Activated CD4-positive, alpha-beta T cell treated with anti-CD3 and anti-CD28 coated beads for 48 hours (primary cell): ENCODE measurements at regions not wholly inside any gene's neighbourhood (a gene's known extent, or its start where the extent isn't known, plus 50 kb on each side); places are given as distances from the start of the nearest gene placed in this dataset.
"Not testable (repeated sequence)": the region's sequence is repeated elsewhere in the genome, so short reads cannot be mapped to it uniquely, and the experiment has no call there.

Source experiments
- DNase-seq: peaks from one replicate; pipeline ENCODE4 v3.0.0-alpha.2; 2020

GRCh38 chr14:101616202-101616601 lies 54.9 kb downstream of the DIO3 start:
- DNase-seq: no peak

DNA sequence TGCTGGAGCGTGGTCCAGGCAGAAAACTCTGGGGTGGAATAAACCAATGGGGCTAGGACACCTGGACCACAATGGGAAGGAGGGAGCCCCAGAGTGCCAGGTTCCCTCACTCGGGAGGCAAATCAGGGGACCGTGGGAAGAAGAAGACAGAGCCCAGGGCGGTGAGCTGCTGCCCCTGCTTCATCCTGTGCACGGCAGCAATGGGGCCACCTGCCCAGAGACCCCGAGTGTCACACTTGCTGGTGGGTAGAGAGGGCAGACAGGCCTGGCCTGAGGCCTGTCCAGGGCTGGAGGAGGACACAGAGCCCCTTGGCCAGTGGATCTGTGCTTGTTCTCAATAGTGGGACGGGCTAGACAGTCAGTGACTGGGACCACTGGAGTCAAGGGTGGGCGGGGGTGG lies 58.2 kb downstream of the DIO3 start:
- no peak for DNase-seq

GRCh38 chr14:101620031-101620788 lies 58.9 kb downstream of the DIO3 start:
- no peak for DNase-seq

DNA sequence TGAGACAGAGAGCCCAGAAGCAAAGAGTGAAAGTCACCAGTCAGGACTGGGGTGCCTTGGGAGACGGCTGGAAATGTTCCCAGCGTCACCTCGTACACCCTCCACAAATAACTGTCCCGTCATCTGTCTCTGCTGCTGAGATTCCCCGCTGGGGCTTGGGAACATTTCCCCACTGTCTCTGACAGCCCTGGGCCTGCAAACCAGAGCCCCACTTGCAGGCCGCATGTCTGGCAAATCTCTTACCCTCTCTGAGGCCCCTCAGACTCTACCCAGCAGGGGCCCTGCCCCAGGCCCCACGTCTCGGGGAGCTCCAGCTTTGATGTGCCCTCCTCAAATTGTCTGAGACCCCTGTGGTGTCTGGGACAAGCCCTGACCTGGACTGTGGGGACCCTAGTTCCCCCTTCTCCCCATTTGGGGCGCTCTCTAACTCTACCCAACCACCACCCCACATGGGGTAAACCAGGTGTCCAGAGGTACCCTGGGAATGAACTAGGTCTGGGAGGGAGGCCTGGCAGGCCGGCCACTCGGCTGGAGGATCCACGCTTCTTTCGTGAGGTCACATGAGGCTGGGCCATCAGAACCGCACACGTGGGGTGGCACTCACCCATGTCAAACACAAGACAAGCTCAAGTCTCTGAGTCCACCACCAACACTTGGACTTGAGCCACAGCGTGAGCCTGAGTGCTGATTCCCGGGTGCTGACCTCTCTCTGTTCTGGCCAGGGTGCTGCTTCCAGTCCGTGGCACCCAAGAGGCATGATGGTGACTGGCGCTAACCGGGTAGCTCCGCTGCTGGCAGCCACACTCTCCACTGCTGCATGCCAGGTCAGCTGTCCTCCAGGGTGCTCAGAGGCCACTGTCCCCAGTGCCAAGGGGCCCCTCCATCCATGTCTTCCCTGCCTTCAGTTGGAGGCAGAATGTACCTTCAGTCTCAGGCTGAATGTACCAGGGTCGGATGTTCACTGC lies 59.8 kb downstream of the DIO3 start:
- DNase-seq: no peak

- DNase-seq: no peak
Observed at GRCh38 chr14:101622251-101623076, 61.2 kb downstream of the DIO3 start.

DNA sequence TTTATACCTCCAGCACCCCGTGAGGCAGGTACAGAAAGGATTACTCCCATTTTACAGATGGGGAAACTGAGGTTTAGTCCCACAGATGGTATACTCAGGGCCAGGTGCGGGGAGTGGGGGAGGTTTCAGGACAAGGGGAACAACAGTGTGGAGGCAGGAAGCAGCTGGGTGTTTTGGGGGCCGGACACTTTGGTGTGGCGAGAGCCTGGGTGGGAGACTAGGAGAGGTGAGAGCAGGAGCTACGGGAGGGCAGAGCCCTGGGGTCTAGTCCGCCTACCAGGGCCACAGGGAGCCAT lies 61.7 kb downstream of the DIO3 start:
- DNase-seq: no peak

DNA sequence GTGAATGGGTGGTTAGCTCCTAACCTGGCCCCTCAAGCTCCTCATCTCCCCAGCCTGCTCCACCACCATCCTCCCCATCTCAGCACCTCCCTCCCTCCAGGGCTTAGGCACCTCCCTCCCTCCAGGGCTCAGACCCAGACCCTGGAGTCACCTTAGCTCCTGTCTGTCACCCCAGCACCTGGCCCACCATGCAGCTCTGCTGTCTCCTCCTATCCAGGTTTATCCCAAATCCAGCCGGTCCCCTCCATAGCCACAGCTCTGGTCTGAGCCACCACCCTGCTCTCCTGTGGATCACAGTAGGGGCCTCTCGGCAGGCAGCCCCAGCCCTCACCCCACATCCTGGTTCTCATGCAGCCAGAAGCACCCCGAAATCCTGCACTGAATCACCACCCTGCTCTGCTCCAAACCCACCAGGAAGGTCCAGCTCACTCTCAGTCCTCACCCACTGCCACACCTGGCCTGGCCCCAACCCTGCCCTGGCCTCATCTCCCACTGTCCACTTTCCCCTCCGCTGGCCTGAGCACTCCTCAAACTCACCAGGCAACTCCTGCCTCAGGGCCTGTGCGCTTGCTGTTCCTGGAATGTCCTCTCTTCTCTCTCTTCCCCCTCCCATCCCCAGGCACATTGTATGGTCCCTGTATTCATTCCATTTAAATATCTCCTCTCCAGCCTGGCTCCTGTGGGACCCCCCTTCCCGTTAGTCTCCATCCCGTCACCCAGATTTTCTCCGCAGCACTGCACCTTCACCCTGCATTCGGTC lies 62.6 kb downstream of the DIO3 start:
- DNase-seq: no peak

GRCh38 chr14:101624536-101624935 lies 63.2 kb downstream of the DIO3 start:
- no peak for DNase-seq

DNA sequence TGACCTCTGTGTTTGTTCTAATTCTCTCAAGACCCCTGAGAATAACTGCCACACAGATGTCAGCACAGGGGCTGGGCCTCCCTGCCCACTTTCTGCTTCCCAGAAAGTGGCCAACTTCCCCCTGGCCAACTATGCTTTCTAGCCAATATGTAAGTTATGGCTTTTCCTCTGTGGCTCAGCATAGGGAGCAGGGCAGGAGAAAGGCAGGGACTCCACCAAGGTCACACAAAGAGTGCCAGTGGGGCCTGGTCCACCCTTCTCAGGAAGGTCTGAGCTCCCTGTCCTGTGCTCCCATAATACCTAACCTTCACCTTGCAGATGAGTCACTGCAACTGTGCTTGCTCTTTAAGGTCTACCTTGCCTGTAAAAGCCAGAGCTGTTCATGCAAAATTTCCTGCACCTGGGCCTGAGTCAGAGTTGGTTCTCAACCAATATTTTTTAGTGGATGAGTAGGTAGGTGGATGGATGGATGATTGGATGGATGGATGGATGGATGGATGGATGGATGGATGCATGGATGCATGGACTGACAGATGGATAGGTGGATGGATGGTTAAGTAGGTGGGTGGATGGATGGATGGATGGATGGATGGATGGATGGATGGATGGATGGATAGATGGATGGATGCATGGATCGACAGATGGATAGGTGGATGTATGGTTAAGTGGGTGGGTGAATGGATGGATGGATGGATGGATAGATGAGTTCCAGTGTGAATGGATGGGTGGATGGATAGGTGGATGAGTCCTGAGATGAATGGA lies 64.2 kb downstream of the DIO3 start:
- no peak for DNase-seq

- DNase-seq: no peak
Observed at GRCh38 chr14:101626331-101626730, 65.0 kb downstream of the DIO3 start.

DNA sequence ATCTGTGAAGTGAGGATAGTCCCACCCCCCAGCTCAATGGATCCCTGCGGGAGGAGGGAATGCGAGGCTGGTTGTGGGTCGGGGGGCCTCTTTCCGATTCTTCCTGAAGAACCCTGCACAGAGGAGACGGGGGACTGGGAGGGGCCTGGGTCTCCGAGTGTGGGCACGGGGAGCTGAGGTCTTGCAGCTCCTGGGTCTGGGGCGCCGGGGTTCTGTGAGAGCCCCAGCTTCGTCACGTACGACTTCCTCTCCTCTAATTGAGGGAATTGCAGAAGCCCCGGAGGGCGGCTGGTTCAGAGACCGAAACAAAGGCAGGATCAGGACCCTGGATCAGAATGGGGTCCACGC lies 66.6 kb downstream of the DIO3 start:
- DNase-seq: no peak

DNA sequence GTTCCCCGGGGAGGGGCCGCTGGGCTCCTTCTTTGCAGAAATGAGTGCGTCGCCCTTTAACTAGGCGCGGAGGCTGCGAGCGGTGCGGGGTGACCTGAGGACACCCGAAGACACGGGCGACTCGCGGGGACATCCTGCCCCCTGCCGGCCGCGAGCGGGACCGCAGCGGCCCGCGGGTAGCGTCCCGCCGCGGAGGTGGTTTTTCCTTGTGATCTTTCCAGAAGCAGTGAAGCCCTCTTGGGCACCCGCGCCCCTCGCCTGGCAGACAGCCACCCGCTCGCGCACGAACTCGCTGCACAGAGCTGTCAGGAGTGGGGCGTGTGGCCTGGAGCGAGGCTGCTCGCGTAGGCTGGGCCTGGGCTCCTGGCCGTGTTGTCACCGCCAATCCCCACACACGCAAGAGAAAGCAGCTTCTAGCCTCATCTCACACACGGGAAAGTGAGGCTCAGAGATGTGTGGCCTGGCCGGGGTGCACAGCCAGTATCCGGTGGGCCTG lies 67.2 kb downstream of the DIO3 start:
- peak; percentile 83 for DNase-seq

DNA sequence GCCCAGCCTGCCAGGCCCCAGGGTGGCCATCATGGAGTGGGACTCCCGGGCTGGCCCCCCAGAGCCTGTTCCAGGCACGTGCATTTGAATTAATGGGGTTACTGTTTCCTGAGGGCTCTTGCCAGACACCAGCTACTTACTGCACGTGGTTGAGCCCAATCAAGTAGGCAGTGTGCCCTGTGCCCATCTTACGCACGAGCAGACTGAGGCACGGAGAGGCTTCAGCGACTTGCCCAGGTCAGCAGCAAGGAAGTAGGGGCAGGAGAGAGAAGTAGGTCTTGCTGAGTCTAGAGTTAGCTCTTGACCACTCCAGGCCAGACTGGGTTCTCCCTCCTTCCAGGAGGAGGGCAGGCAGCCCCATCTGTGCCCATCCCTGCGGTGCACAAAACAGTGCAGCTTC lies 67.7 kb downstream of the DIO3 start:
- DNase-seq: no peak

DNA sequence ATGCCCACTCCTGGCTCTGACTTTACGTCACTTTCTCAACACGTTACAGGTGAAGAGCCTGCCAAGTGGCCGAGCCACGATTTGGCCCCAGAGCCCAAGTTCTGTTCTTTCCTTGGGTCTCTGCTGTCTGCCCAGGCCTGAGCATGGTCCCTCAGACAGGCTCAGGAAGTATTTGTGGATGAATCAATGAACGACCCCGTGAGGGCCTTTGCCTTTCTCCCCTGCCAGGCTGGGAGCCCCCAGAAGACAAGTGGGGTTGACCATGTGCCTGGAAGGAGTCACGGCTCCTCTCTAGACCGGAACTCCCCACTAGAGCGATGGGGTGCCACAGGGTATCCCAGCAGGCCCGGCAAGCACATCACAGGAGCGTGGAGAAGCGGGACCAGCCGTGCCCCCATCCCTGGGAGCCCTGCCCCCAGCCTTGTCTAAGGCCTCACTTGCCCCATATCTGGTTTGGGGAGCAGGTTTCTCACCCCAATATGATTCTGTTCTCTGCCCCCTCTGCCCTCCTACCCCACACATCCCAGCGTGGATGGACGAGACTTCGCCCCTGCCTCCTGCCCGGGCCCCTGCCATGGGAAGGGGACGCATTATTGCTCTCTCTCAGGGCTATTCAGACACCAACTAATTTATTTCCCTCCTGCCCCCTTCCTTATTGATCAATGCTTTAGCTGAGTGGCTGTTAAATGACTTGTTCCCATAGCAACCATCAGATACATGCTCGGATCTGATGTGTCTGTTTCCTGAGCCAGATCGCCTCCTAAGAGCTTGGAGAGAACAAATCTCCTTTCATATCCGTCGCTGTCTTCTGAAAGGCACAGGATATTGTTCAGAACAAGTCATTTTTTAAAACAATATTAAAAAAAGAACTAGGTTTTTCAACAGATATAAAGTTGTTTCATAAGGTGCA lies 69.0 kb downstream of the DIO3 start:
- DNase-seq: no peak

DNA sequence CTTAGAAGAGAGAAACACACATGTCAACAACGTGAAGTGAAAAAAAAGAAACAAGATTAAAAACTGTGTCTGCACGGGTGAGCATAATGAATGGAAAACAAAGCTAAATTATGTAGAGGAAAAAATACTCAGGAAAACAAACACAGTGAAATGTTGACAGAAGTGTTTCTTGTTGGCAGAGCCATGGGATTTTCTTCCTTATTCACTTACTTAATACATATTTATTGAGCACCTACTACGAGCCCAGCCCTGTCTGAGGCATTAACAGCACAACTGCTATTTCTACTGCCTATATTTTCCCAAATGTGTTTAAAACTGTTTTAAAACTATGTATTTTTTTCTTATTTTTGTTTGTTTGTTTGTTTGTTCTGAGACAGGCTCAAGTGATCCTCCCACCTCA lies 69.9 kb downstream of the DIO3 start:
- no peak for DNase-seq

DNA sequence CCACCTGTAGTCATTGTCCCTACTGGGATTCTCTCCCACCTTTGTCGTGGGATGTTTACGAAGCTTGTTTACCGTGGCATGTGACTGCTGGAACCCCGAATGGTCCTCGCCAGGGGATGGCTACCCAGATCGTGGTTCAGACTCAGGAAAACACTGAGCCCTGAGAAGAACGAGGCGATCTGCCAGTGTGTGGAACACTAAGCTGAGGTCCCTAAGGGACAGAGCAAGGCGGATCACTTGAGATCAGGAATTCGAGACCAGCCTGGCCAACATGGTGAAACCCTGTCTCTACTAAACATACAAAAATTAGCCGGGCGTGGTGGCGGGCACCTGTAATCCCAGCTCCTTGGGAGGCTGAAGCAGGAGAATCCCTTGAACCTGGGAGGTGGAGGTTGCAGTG lies 70.7 kb downstream of the DIO3 start:
- not testable (repeated sequence) for DNase-seq

GRCh38 chr14:101632520-101632919 lies 71.2 kb downstream of the DIO3 start:
- no peak for DNase-seq

DNA sequence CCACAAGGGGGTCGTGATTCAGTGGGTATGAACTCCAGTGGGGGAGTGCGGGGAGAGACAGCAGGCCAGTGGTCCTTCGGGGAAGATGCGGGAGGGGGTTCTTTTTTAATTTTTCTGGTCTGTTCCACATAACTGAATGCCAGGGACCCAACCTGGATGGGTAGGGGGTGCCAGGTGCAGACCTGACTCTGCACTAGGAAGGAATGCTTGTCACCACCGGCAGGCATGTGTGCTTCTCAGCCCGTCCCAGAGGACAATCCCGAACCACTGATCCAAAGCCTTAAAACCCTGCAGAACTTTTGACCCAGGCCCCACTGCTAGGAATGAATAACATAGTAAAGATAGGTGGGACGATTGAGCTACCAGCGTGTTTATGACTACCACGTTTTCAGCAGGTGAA lies 72.0 kb downstream of the DIO3 start:
- no peak for DNase-seq

DNA sequence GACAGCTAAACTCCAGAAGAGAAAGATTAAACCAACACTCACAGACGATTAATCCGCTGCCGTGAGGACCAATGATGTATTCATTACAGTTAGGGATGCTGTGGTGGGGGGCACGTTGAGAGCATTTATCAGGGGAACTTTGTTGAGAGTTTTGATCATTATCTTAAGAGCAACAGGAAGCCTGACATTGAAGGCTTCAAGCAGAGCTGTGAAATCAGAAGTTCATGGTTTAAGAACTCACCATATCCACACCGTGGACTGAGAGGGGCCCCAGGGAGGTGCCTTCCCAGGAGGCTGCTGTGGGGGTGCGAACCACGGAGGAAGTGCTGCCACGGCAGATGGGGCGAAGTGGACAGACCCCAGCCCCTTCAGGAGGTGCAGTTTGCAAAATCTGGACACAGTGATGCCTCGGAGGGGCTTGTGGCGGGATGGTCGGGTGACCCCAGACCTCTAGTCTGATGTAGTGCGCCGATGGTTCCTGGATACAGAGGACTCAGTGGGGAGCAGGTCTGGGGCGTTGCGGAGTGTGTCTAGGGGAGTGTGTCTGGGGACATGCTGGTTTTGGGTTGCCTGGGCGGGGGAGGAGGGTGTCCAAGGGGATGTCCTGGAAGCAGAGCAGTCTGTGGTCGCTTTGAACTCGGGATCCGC lies 73.0 kb downstream of the DIO3 start:
- DNase-seq: no peak
